HG03558 (cell line): ENCODE measurements at regions not wholly inside any gene's neighbourhood (a gene's known extent, or its start where the extent isn't known, plus 50 kb on each side); places are given as distances from the start of the nearest gene placed in this dataset.
A peak's percentile ranks its signal among the peaks of the same experiment; 100 is the strongest.

ENCODE experiments used
- ATAC-seq: cut with Tn5 transposase; IDR thresholded peaks from one replicate; pipeline ENCODE4 v1.9.1; 2021; ENCODE audit warnings: moderate number of reproducible peaks; ENCODE audit not compliant: unreplicated experiment; ENCODE audit errors: extremely low read depth

DNA sequence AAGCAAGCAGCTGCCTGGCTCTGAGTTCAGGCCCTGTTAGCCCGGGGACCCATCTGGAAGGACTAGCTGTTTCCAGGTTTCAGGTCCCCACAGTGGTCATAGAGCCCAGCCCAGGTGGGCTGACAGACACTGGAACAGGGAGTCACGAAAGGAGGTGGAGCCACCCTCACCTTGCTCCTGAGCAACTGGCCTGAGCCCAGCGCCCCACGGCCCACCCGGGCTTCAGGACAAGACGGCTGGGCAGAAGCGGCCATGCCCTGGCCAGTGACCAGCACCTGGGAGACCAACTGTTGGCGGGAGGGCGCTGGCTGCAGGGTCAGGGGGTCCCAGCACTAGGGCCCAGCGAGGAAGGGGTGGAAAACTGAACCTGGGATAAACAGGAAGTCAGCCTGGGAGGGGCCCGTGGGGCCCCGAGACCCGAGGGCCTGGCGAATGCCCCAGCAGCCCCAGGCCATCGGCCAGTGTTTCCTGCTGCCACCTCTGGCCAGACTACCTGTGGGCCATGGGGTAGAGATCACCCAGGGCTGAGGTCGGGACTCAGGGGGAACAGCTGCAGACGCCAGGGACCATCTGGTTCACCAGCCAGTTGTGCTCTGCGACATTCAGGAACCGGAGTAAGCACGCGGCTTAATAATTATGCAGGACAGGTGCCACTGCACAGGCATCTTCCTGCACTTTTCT, 282.1 kb upstream of the PPP2R2D start:
- ATAC-seq = no peak

GRCh38 chr10:131620314-131620713, 280.5 kb upstream of the PPP2R2D start:
- no peak for ATAC-seq

DNA sequence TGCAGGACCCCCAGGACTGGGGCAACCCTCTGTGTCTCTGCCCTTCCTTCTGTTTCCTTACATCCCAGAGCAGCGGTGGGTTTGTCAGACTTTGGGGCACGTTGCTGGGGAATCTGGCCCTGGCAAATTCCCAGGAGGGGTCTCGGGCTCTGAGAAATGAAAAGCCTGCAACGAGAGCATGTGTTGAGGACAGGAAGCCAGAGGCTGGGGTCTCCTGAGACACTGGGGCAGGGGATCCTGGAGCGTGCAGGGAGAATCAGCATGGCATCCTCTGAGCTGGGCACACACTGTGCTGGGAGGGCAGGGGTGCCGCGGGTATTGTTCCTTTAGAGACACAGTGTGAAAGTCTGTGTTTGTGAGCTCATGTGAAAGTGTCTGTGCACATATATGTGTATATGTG, 279.9 kb upstream of the PPP2R2D start:
- no peak for ATAC-seq

- ATAC-seq = no peak
Measured at GRCh38 chr10:131621784-131622624, 278.8 kb upstream of the PPP2R2D start.

- no peak for ATAC-seq
Measured at GRCh38 chr10:131625041-131625440, 275.8 kb upstream of the PPP2R2D start.

- no peak for ATAC-seq
Measured at GRCh38 chr10:131626274-131626673, 274.5 kb upstream of the PPP2R2D start.

GRCh38 chr10:131629026-131629770, 271.6 kb upstream of the PPP2R2D start:
- ATAC-seq = no peak

GRCh38 chr10:131630772-131631258, 270.0 kb upstream of the PPP2R2D start:
- ATAC-seq = no peak

DNA sequence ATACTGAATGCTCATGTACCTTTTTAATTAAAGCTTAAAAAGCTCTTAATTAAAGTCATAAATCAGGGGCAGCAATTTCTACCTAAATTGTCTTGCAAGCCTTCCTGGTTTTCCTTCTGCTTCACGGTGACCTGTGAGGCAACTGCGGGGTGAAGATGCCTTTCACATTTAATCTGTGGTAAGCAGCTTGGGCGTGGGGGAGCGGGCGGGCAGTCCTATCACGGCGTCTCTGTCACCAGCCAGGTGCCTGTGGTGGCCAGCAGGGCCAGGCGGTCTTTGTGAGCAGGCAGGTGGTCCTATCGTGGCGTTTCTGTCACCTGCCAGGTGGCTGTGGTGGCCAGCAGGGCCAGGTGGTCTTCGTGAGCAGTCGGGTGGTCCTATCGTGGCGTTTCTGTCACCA, 269.2 kb upstream of the PPP2R2D start:
- no peak for ATAC-seq

- no peak for ATAC-seq
Measured at GRCh38 chr10:131635564-131636015, 265.2 kb upstream of the PPP2R2D start.

- no peak for ATAC-seq
Measured at GRCh38 chr10:131636116-131636515, 264.7 kb upstream of the PPP2R2D start.

- no peak for ATAC-seq
Measured at GRCh38 chr10:131636841-131637724, 263.7 kb upstream of the PPP2R2D start.

GRCh38 chr10:131638049-131638879, 262.5 kb upstream of the PPP2R2D start:
- no peak for ATAC-seq

DNA sequence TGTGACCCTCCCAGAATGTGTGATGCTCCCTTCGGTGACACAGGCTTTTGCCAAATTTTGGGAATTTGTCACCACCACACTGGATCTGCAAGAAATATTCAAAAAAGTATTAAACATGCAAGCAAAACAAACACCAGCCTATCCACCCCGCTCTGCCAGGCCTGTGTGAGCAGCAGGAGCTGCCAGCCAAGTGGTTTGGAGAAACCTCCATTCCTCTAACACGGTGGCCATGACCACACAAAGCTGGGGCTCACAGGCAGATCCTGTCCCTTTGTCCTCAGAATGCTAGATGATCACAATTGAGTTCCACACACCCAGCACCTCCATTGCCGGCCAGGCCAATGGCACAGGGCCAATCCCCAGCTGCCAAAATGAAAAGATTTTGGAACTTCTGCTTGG, 261.9 kb upstream of the PPP2R2D start:
- ATAC-seq = no peak

GRCh38 chr10:131640045-131640644, 260.7 kb upstream of the PPP2R2D start:
- no peak for ATAC-seq

- ATAC-seq = peak; percentile 98
Measured at GRCh38 chr10:131641231-131641630, 259.6 kb upstream of the PPP2R2D start.

DNA sequence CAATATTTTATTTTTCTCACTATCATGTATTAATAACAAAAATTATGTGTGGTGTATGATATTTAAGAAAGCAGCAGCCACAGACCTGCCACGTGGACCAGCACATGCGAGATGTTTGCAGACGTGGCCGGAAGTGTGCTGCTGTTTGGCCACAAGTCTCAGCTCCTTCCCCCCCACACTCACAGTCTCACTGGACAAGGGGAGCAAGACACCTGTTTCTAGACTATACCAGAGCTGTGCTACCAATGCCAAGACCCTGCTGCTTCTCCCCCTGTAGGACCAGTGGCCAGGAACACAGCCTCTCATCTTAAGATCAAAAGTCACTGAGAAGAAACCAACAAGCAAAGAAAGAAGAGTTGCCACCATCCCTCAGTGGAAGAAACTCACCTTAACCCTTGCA, 258.9 kb upstream of the PPP2R2D start:
- no peak for ATAC-seq

GRCh38 chr10:131642966-131643365, 257.8 kb upstream of the PPP2R2D start:
- no peak for ATAC-seq

DNA sequence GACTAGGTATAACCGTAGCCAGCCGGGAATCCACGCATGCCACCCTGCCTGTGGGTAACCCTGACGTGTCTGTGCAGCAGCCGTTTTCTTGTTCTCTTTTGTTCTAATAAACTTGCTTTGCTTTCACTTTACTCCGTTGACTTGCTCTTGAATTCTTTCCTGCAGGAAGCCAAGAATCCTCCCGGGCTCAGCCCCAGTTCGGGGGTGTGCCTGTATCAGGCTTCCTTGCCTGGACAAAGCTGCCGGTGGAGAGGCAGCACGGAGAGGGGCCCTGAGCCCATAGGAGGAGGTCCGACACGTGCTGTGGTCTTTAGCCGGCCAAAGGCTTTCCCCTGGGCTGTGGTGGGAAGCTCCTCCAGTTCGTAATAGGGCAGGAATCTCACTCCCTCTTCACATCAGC, 256.5 kb upstream of the PPP2R2D start:
- no peak for ATAC-seq
